HCT116 (cell line): ENCODE measurements at regions not wholly inside any gene's neighbourhood (a gene's known extent, or its start where the extent isn't known, plus 50 kb on each side); places are given as distances from the start of the nearest gene placed in this dataset.

Experiments used
- ATAC-seq: fragments of 200-7000 bp; cut with Tn5 transposase; 2 replicates; pipeline ENCODE4 v1.9.1; 2020; ENCODE audit warnings: mild to moderate bottlenecking, moderate library complexity
- BruUV-seq: library from RNA; stranded (reverse); fragments of 400-500 nt; replicated peaks from 2 replicates; lab custom pipeline; 2021; lab: Mats Ljungman, UMichigan
- CTCF ChIA-PET: fragments of 300-600 bp; sonication (Branson Sonifier 250); formaldehyde crosslinking; loops from one replicate; lab custom pipeline; 2021; ENCODE audit warnings: antibody characterized with exemption; lab: Charles Lee
- POLR2A ChIA-PET: fragments of 300-600, 350-600 bp; sonication (Branson Sonifier 250); formaldehyde crosslinking; loops from one replicate; lab custom pipeline; 2021; ENCODE audit warnings: antibody characterized with exemption; lab: Charles Lee
- RAD21 ChIA-PET, 2 experiments: fragments of 300-600 bp; sonication (Branson Sonifier 250); formaldehyde crosslinking; loops; one replicate each; lab custom pipeline; 2023; ENCODE audit warnings: low total read pairs in 2 of 2; ENCODE audit not compliant: uncharacterized antibody in 2 of 2, unreplicated experiment in 2 of 2, low non-redundant PET in 1 of 2; lab: Charles Lee
- DNase-seq: peaks from one replicate; pipeline ENCODE4 v3.0.0-alpha.2; 2010; ENCODE audit warnings: low read depth, low spot score
- H2AFZ ChIP-seq: fragments of 200-600 bp; shearing (Covaris generic), sonication (generic); 2 replicates; pipeline ENCODE4 v1.6.1; 2017; ENCODE audit warnings: low read depth, mixed run types, mixed read lengths, antibody characterized with exemption, low read length; ENCODE audit not compliant: poor library complexity, severe bottlenecking
- H3K27ac ChIP-seq: 2 replicates; pipeline ENCODE4 v1.5.1; 2012; ENCODE audit warnings: low read depth, low read length
- H3K27me3 ChIP-seq: fragments of 200-600 bp; sonication (generic); 2 replicates; pipeline ENCODE4 v1.6.1; 2016; ENCODE audit warnings: mixed run types, low read length, mixed read lengths; ENCODE audit not compliant: insufficient read depth
- H3K36me3 ChIP-seq, 2 experiments: fragments of 200-500 bp in 1 of 2; fragments of 200-600 bp in 1 of 2; sonication (Bioruptor generic) in 1 of 2; sonication (generic) in 1 of 2; 2 replicates each; pipeline versions ENCODE4 v1.5.1 to v1.6.1; 2014 to 2016; ENCODE audit warnings: low read length in 2 of 2, inconsistent platforms in 1 of 2, mixed read lengths in 1 of 2, mixed run types in 1 of 2; ENCODE audit not compliant: insufficient read depth in 2 of 2, control insufficient read depth in 1 of 2
- H3K4me1 ChIP-seq, 2 experiments: fragments of 200-600 bp in 1 of 2; sonication (generic) in 1 of 2; 2 replicates each; pipeline versions ENCODE4 v1.5.1 to v1.6.1; 2012 to 2017; ENCODE audit warnings: low read length in 2 of 2, inconsistent platforms in 1 of 2, mild to moderate bottlenecking in 1 of 2, mixed read lengths in 1 of 2, mixed run types in 1 of 2, moderate library complexity in 1 of 2; ENCODE audit not compliant: insufficient read depth in 2 of 2, control insufficient read depth in 1 of 2
- H3K4me2 ChIP-seq: fragments of 200-600 bp; sonication (generic); 2 replicates; pipeline ENCODE4 v1.6.1; 2017; ENCODE audit warnings: mixed run types, low read length, mixed read lengths
- H3K4me3 ChIP-seq, 2 experiments: fragments of 200-600 bp in 1 of 2; sonication (generic) in 1 of 2; replicated peaks in 1 of 2; 2 replicates each; pipeline ENCODE4 v1.5.1; 2011 to 2016; ENCODE audit warnings: low read length in 2 of 2, control low read depth in 1 of 2, low read depth in 1 of 2, mild to moderate bottlenecking in 1 of 2, mixed read lengths in 1 of 2, mixed run types in 1 of 2
- H3K79me2 ChIP-seq: fragments of 200-600 bp; sonication (generic); 2 replicates; pipeline ENCODE4 v1.6.1; 2017; ENCODE audit warnings: mild to moderate bottlenecking, mixed run types, low read length, moderate library complexity, mixed read lengths; ENCODE audit not compliant: insufficient read depth
- H3K9ac ChIP-seq: fragments of 200-600 bp; sonication (generic); 2 replicates; pipeline ENCODE4 v1.6.1; 2016; ENCODE audit warnings: low read length, mixed read lengths
- H3K9me2 ChIP-seq: fragments of 200-600 bp; sonication (generic), shearing (Covaris generic); 2 replicates; pipeline ENCODE4 v1.6.1; 2017; ENCODE audit warnings: mixed run types, mild to moderate bottlenecking, moderate library complexity; ENCODE audit not compliant: insufficient read depth
- H3K9me3 ChIP-seq, 2 experiments: fragments of 200-500 bp in 1 of 2; fragments of 200-600 bp in 1 of 2; sonication (Bioruptor generic) in 1 of 2; sonication (generic) in 1 of 2; 2 replicates each; pipeline ENCODE4 v1.6.1; 2014 to 2017; ENCODE audit warnings: low read length in 2 of 2, mixed read lengths in 2 of 2, inconsistent platforms in 1 of 2, low read depth in 1 of 2, mild to moderate bottlenecking in 1 of 2, mixed run types in 1 of 2, moderate library complexity in 1 of 2; ENCODE audit not compliant: control insufficient read depth in 1 of 2, insufficient read depth in 1 of 2
- H4K20me1 ChIP-seq: fragments of 200-600 bp; sonication (generic), shearing (Covaris generic); 2 replicates; pipeline ENCODE4 v1.6.1; 2017; ENCODE audit warnings: mixed run types, mild to moderate bottlenecking, moderate library complexity; ENCODE audit not compliant: insufficient read depth
- ATF3 ChIP-seq: IDR thresholded peaks from 2 replicates; pipeline ENCODE4 v1.6.1; 2012
- CBX3 ChIP-seq: IDR thresholded peaks from 2 replicates; pipeline ENCODE4 v1.6.1; 2012; ENCODE audit warnings: low read depth
- CEBPB ChIP-seq: IDR thresholded peaks from 2 replicates; pipeline ENCODE4 v1.6.1; 2012; ENCODE audit warnings: low read depth
- EGR1 ChIP-seq: IDR thresholded peaks from 2 replicates; pipeline ENCODE4 v1.6.1; 2012; ENCODE audit warnings: low read depth
- ELF1 ChIP-seq: IDR thresholded peaks from 2 replicates; pipeline ENCODE4 v1.6.1; 2012; ENCODE audit warnings: low read depth, borderline replicate concordance
- EZH2phosphoT487 ChIP-seq: fragments of 200-600 bp; IDR thresholded peaks from 2 replicates; pipeline ENCODE4 v1.6.1; 2018; ENCODE audit warnings: antibody characterized with exemption, borderline replicate concordance
- FOSL1 ChIP-seq: IDR thresholded peaks from 2 replicates; pipeline ENCODE4 v1.6.1; 2012; ENCODE audit warnings: low read depth
- JUND ChIP-seq: IDR thresholded peaks from 2 replicates; pipeline ENCODE4 v1.6.1; 2012
- POLR2A ChIP-seq: IDR thresholded peaks from 2 replicates; pipeline ENCODE4 v1.7.0; 2011; ENCODE audit warnings: borderline replicate concordance; ENCODE audit not compliant: insufficient read depth, insufficient read length; ENCODE audit errors: extremely low read depth
- RAD21 ChIP-seq: IDR thresholded peaks from 2 replicates; pipeline ENCODE4 v1.6.1; 2012; ENCODE audit warnings: low read depth, mild to moderate bottlenecking
- SIN3A ChIP-seq: IDR thresholded peaks from 2 replicates; pipeline ENCODE4 v1.6.1; 2012; ENCODE audit warnings: low read depth
- SRF ChIP-seq: IDR thresholded peaks from 2 replicates; pipeline ENCODE4 v1.6.1; 2012; ENCODE audit warnings: low read depth
- TCF7L2 ChIP-seq: IDR thresholded peaks from 2 replicates; pipeline ENCODE4 v1.7.0; 2011; ENCODE audit warnings: borderline replicate concordance, inconsistent platforms; ENCODE audit not compliant: insufficient read depth, insufficient read length; ENCODE audit errors: extremely low read depth
- intact Hi-C: fragments of 100-400 bp; cut with micrococcal nuclease; formaldehyde crosslinking; loops from 2 replicates; pipeline ENCODE4 v1.10.0; 2022
- TF ChIP-seq, protein P1 (sequence below), 3 experiments: fragments of 200-600 bp in 1 of 3; sonication (generic) in 1 of 3; IDR thresholded peaks in 2 of 3; conservative IDR thresholded peaks in 1 of 3; 2 replicates each; pipeline ENCODE4 v1.5.1; 2012 to 2017; ENCODE audit warnings: low read depth in 2 of 3, low read length in 2 of 3, antibody characterized with exemption in 1 of 3, borderline replicate concordance in 1 of 3, control low read depth in 1 of 3, mild to moderate bottlenecking in 1 of 3, mixed read lengths in 1 of 3, mixed run types in 1 of 3, moderate library complexity in 1 of 3; ENCODE audit not compliant: insufficient read depth in 1 of 3

DNA sequence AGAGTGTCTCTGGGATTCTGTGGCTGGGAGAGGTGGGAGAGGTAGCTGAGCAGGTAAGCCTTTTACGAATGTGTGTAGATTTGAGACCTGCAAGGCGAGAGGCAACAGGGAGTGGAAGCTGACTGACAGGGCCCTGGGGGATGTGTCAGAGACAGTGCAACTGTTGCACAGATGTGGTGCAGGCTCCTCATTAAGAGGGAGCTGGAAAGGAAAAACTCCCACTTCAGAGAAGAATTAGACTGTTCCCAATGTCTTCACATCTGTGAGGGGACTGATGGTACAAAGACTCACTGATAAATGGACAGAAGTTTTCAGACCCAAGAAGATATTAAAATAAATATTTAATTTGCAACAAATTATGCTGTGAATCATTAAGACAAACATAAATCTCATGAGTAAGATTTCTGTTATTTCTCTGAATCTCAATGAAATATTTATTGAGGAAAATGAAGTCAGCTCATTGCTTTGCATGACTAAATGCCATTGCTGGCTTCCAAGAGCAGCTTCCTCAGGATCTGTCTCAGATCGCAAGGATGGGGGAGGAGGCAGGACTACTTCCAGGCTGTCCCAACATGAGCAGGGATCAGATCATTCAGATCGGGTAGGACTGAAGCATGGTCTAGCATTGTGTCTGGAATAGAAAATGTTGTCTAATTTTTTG lies 127.3 kb upstream of the ROPN1 start:
- POLR2A ChIA-PET, result no interaction called here
- no peak overlapping the region for H3K9ac ChIP-seq
- H4K20me1 ChIP-seq, result no peaks in the 10 kb centered on the region

More for the DNA sequence above, 127.3 kb upstream of the ROPN1 start:
- TF ChIP-seq EZH2phosphoT487 (no peak), TCF7L2 (no peak), ATF3 (no peak), SIN3A (no peak), JUND (no peak), FOSL1 (no peak), CEBPB (no peak), CBX3 (no peak), EGR1 (no peak), SRF (no peak), RAD21 (no peak), ELF1 (no peak), POLR2A (no peak)
- TF ChIP-seq, protein P1, sequence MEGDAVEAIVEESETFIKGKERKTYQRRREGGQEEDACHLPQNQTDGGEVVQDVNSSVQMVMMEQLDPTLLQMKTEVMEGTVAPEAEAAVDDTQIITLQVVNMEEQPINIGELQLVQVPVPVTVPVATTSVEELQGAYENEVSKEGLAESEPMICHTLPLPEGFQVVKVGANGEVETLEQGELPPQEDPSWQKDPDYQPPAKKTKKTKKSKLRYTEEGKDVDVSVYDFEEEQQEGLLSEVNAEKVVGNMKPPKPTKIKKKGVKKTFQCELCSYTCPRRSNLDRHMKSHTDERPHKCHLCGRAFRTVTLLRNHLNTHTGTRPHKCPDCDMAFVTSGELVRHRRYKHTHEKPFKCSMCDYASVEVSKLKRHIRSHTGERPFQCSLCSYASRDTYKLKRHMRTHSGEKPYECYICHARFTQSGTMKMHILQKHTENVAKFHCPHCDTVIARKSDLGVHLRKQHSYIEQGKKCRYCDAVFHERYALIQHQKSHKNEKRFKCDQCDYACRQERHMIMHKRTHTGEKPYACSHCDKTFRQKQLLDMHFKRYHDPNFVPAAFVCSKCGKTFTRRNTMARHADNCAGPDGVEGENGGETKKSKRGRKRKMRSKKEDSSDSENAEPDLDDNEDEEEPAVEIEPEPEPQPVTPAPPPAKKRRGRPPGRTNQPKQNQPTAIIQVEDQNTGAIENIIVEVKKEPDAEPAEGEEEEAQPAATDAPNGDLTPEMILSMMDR (IDR thresholded peaks at IDR 0.05 in 2 of 3, conservative IDR thresholded peaks at IDR 0.05 in 1 of 3; ENCODE audit: borderline replicate concordance in 1 of 3, insufficient read depth in 1 of 3, low read depth in 2 of 3, low read length in 2 of 3), result no peak
- Histone ChIP-seq H3K79me2 (no peaks in the 10 kb centered on the region), H3K27ac (no peak overlapping the region), H3K4me3 (no peak overlapping the region), H3K27me3 (peaks cover 81% of the 10 kb centered on the region), H3K4me1 (no peaks in the 10 kb centered on the region), H3K4me2 (no peak overlapping the region), H3K36me3 (no peaks in the 10 kb centered on the region), H2AFZ (no peak overlapping the region), H3K9me2 (no peaks in the 10 kb centered on the region), H3K9me3 (no peaks in the 10 kb centered on the region)
- DNase-seq (no peak), ATAC-seq (no peak)
- intact Hi-C loops, result no loop called here
- CTCF ChIA-PET, result no interaction called here
- RAD21 ChIA-PET, result no interaction called here
- BruUV-seq, result no TSS peak
